Activated CD4-positive, alpha-beta T cell treated with anti-CD3 and anti-CD28 coated beads, Interleukin-2, Interleukin-4, amounts not matched to agents 100 ng/mL and 50 ng/mL, durations not matched to agents 16 hours and 8 hours (primary cell): ENCODE measurements at regions not wholly inside any gene's neighbourhood (a gene's known extent, or its start where the extent isn't known, plus 50 kb on each side); places are given as distances from the start of the nearest gene placed in this dataset.
"Not testable (repeated sequence)": the region's sequence is repeated elsewhere in the genome, so short reads cannot be mapped to it uniquely, and the experiment has no call there.

Experiments used
- DNase-seq: peaks from one replicate; pipeline ENCODE4 v3.0.0-alpha.2; 2020; ENCODE audit warnings: low spot score

- DNase-seq = no peak
Measured at GRCh38 chr2:236830926-236831325, 254.8 kb upstream of the COPS8 start.

GRCh38 chr2:236831698-236832097, 254.0 kb upstream of the COPS8 start:
- DNase-seq = no peak

DNA sequence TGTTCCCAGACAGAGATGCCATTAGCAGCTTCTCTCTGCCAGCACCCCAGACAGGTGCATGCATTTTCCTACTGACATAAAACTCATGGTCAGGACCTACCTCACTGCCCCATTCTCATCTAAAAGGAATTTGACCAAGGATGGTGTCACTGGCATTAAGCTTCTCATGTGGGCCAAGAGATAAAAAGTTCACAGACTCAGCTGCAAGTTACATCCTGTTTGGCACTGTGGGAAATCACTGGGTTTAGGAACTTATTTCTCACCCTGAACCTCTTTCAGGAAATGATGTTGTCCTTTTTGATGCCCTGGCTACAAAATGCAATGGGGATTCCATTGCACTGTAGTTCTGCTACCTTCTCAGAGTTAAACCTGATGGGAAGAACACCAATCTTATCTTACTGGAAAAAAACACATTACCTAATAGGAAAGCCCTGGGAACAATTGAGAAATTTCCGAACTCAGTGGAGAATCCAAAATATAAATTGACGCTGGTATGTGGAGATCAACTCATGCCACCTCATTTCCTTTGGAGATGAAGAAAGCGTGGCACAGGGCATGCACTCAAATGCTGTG, 252.1 kb upstream of the COPS8 start:
- DNase-seq = no peak

DNA sequence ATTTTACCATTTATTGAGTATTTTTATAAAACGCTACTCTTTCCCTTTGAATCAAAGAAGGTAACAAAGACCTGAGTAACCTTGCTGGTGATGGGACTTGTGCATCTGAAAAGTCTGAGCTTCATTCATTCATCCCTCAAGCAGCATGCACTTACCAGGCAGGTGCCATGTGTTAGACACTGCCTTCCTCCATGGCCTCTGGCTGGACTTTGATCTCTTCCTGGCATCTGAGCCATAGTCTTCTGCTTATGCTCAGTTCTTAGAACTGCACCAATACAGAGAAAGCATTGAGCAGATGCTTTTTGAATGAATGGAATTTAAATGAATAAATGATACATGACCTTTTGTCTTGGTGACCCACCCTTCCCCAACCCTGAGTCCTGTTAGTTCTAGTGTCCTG, 251.4 kb upstream of the COPS8 start:
- no peak for DNase-seq

DNA sequence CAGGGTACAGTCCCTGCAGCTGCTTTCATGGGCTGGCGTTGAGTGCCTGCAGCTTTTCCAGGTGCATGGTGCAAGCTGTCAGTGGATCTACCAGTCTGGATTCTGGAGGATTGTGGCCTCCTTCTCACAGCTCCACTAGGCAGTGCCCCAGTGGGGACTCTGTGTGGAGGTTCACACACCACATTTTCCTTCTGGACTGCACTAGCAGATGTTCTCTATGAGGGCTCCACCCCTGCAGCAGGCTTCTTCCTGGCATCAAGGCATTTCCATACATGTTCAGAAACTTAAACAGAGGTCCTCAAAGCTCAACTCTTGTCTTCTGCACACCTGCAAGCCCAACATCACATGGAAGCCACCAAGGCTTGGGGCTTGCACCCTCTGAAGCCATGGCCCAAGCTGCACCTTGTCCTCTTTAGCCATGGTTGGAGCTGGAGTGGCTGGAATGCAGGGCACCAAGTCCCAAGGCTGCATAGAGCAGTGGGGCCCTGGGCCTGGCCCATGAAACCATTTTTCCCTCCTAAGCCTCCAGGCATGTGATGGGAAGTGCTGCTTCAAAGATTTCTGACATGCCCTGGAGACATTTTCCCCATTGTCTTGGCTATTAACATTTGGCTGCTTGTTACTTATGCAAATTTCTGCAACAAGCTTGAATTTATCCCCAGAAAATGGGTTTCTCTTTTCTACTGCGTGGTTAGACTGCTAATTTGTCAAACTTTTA, 250.2 kb upstream of the COPS8 start:
- DNase-seq = no peak

GRCh38 chr2:236836028-236836427, 249.7 kb upstream of the COPS8 start:
- not testable (repeated sequence) for DNase-seq

DNA sequence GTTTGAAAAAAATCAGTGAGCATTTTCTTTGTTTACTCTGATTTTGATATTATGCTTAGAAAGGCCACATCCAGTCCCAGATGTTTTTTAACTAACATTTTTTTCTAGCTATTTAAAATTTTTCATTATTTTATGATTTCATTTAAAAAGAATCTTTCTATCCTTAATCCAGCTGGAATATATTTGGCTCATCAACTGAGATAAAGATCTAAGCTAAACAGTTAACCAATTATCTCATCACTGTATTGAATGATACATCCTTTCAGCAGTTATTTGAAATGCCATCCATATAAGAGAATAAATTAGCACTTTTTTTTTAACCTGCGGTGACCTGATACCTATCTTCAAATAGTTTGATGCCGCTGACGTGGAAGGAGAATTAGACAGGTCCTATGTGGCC, 245.5 kb upstream of the COPS8 start:
- no peak for DNase-seq

DNA sequence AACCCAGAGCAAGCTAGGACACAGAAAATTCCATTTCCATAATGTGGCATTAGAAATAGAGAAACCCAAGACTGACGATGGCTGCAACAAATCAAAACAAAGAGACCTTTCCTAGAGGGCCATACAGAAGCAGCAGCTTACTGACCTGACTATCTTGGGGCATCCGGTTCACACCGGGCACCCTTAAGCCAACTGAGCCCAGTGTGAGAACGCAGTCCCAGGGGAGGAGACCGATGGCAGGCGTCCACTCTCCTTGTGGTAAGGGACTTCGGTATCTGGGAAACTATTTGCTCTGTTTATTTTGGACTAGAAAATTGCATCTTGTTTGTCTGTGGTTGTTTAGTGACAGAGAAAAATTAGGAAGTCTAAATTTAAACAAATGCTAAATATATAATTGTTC, 244.8 kb upstream of the COPS8 start:
- no peak for DNase-seq

DNA sequence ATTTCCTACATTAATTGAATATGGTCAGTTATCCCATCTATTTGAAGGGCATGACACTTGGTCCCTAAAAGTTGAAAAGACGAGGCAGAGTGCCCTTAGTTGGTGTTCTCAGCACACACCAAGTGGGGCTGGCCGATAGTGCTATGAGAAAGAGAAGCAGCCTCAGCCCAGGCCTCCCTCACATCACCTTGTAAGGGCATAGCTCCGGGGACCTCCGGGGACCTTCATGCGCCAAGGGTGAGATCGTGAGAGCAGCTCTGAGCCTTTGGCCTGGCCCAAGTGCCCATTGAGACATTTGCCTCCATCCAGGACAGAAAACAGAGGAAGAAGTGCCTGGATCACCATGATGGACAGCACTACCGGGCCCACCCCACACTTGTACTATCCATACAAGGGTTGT, 244.3 kb upstream of the COPS8 start:
- no peak for DNase-seq

GRCh38 chr2:236843161-236843968, 242.3 kb upstream of the COPS8 start:
- no peak for DNase-seq

- no peak for DNase-seq
Measured at GRCh38 chr2:236844711-236845110, 241.0 kb upstream of the COPS8 start.

DNA sequence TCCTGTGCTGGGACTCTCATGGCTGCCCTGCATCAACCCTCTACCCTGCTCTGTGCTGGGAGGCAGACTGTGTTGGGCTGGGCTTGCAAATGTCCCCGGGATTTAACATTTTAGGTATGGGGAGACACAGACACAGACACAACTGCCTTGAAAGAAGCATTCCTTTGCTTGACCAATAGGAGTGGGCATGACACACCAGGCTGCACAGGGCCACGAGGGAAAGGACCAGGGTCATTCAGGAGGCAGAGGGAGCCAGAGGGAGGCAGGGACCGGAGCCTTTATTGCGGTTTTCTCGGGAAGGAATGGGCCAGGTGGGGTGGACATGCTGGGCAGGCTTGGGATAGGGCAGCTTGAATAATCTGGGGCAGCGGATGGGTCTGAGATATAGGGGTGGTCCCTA, 238.7 kb upstream of the COPS8 start:
- no peak for DNase-seq

DNA sequence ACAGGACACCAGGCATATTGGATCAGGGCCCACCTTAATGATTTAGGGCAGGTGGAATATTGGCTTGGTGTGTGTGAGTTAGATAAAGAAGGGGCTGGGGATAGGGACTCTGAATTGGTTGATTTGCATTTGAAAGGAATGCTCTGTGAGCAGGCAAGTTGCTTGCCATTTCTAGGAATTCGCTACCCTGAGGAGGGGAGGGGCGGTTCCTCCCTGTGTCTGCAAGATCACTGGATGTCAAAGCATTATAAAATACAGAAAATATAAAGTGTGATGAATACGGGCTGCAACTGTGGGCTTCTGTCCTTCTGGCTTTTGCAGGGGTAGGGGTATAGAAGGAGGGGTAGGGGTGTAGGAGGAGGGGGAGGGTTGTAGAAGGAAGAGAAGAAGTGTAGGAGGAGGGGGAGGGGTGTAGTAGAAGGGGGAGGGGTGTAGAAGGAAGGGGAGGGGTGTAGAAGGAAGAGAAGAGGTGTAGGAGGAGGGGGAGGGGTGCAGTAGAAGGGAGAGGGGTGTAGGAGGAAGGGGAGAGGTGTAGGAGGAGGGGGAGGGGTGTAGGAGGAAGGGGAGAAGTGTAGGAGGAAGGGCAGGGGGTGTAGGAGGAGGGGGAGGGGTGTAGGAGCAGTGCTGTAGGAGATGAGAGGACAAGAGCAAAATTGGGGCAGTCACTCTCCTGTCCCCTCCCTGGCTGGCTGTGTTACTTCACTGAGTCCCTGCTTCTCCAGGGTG, 238.0 kb upstream of the COPS8 start:
- no peak for DNase-seq

DNA sequence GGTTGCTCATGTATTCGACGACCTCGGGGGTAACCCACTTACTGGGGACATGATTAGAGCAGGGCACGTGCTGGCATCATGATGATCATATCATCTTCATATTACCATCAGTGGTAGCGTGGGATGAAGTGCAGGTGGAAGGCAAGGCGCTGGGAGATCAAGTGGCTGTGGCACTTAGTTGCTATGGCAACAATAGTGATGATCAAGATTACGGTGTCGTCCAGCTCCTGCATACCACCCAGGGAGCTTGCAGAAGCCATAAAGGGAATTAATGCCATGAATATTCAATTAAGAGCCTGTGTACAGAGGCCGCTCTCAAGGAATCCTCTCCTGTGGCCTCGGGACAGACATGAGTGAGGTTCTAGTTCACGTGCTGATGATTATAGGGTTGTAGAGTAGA, 237.2 kb upstream of the COPS8 start:
- DNase-seq = no peak

DNA sequence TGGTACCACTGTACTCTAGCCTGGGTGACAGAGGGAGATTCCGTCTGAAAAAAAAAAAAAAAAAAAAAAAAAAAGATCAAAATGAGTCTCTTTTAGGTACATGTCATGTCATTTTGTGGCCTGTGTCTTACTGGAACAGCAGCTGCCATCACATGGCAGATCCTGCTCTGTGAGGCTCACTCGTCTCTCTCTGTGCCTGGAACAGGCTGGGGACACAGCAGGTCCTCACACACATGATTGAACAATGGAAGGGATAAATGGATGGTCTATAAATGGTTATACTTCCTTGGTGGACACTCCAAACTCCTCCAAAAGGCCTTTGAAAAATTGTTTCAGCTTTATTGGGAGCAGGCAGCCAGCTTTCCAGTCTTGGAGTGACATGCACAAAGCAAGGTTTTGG, 236.2 kb upstream of the COPS8 start:
- DNase-seq = no peak

- DNase-seq = no peak
Measured at GRCh38 chr2:236849940-236850339, 235.7 kb upstream of the COPS8 start.

DNA sequence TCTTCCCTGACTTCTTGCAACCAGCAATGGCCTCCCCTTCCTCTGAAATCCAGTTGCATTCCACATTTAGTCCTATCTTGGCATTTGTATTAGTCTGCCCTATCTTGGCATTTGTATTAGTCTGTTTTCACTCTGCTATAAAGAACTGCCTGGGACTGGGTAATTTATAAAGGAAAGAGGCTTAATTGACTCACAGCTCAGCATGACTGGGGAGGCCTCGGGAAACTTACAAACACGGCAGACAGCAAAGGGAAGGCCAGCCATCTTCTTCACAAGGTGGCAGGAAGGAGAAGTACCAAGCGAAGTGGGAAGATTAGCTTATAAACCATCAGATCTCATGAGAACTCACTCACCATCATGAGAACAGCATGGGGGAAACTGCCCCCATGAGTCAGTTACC, 234.5 kb upstream of the COPS8 start:
- no peak for DNase-seq

GRCh38 chr2:236852100-236852976, 233.4 kb upstream of the COPS8 start:
- DNase-seq = no peak

- DNase-seq = no peak
Measured at GRCh38 chr2:236852977-236853374, 232.7 kb upstream of the COPS8 start.

GRCh38 chr2:236853585-236854051, 232.1 kb upstream of the COPS8 start:
- no peak for DNase-seq

DNA sequence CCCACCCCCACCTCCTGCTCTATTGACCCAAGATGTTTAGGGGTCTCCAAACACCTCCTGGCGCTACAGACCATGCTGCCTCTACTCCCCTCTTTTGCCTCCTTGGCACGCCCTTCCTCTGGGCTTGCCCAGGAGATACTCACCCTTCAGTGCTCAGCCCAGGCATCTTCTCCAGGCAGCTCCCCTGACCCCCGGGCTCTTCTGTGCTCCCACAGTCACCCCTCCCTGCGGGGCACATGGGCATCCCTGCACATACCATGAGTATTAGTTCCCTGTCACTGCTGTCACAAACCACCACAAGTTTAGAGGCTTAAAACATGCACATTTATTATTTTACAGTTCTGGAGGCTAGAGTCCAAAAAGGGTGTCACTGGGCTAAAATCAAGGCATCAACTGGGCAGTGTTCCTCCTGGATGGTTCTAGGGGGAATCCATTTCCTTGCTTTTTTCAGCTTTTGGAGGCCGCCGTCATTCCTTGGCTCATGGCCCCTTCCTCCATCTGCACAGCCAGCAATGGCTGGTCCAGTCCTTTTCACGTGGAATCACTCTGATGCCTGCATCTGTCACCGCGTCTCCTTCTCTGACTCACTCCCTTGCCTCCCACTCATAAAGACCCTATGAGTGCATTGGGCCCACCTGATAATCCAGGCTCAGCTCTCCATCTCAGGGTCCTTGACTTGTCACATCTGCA, 230.4 kb upstream of the COPS8 start:
- DNase-seq = no peak
